Left lung (tissue), 4 donors: ENCODE measurements at regions not wholly inside any gene's neighbourhood (a gene's known extent, or its start where the extent isn't known, plus 50 kb on each side); places are given as distances from the start of the nearest gene placed in this dataset.

ENCODE experiments used
- ATAC-seq: fragments of 200-7000 bp; cut with Tn5 transposase; one replicate; pipeline ENCODE4 v1.9.1; 2020; ENCODE audit warnings: moderate library complexity
- DNase-seq, 4 donors: peaks; one replicate each; pipeline ENCODE4 v3.0.0-alpha.2; 2013 to 2020
- H3K27ac ChIP-seq, 2 donors: fragments of 200-600 bp; sonication (generic) in 1 of 2; one replicate each; pipeline versions ENCODE4 v1.5.0 to v1.8.0; 2020 to 2021
- H3K27me3 ChIP-seq, 2 donors: fragments of 200-600 bp; sonication (generic) in 1 of 2; one replicate each; pipeline versions ENCODE4 v1.5.0 to v1.8.0; 2020 to 2021
- H3K36me3 ChIP-seq, 2 donors: fragments of 200-600 bp; sonication (generic) in 1 of 2; one replicate each; pipeline versions ENCODE4 v1.5.0 to v1.8.0; 2020 to 2021
- H3K4me1 ChIP-seq, 2 donors: fragments of 200-600 bp; one replicate each; pipeline ENCODE4 v1.8.0; 2021
- H3K4me3 ChIP-seq, 2 donors: fragments of 200-600 bp; sonication (generic) in 1 of 2; one replicate each; pipeline versions ENCODE4 v1.5.0 to v1.8.0; 2020 to 2021; ENCODE audit warnings: mild to moderate bottlenecking in 1 of 2
- H3K9me3 ChIP-seq, 2 donors: fragments of 200-600 bp; sonication (generic) in 1 of 2; one replicate each; pipeline versions ENCODE4 v1.5.0 to v1.8.0; 2020 to 2021
- CTCF ChIP-seq, 2 donors: fragments of 200-600 bp; sonication (generic) in 1 of 2; IDR thresholded peaks; one replicate each; pipeline versions ENCODE4 v1.5.0 to v1.8.0; 2021; ENCODE audit warnings: antibody characterized with exemption in 2 of 2
- intact Hi-C, 2 donors: fragments of 100-400 bp; cut with DNase I; formaldehyde crosslinking; loops; one replicate each; pipeline versions ENCODE4 v1.11.2 to v1.14.2; 2022
- donor health status: DM: no; HTN: yes; CAD: no.
- donor health status: DM: no; HTN: no; CAD: no.

- ATAC-seq (no peak), DNase-seq (no peak)
- Histone ChIP-seq H3K27me3 (no peaks in the 10 kb centered on the region), H3K9me3 (peaks cover 0 to 4% of the 10 kb centered on the region in 2 donors), H3K27ac (no peak overlapping the region), H3K4me3 (no peak overlapping the region), H3K4me1 (no peaks in the 10 kb centered on the region), H3K36me3 (no peaks in the 10 kb centered on the region)
- intact Hi-C loops, result no loop called here
- no peak for TF ChIP-seq CTCF (IDR thresholded peaks at IDR 0.05)
These were observed 688.4 kb downstream of the HTR1B start for GRCh38 chr6:76774781-76775384.

GRCh38 chr6:76772951-76773350, 690.3 kb downstream of the HTR1B start:
- ATAC-seq (no peak), DNase-seq (no peak)
- no peak for TF ChIP-seq CTCF (IDR thresholded peaks at IDR 0.05)

GRCh38 chr6:76771059-76771634, 692.1 kb downstream of the HTR1B start:
- DNase-seq (no peak), ATAC-seq (no peak)
- H3K27ac ChIP-seq, result no peak overlapping the region
- H3K36me3 ChIP-seq, result no peaks in the 10 kb centered on the region
- H3K4me3 ChIP-seq, result no peak overlapping the region
- H3K9me3 ChIP-seq, result peaks cover 0 to 4% of the 10 kb centered on the region in 2 donors
- no peaks in the 10 kb centered on the region for H3K27me3 ChIP-seq
- intact Hi-C loops, result no loop called here
- no peak for TF ChIP-seq CTCF (IDR thresholded peaks at IDR 0.05)
- H3K4me1 ChIP-seq, result no peaks in the 10 kb centered on the region

More at GRCh38 chr6:76772951-76773350, 690.3 kb downstream of the HTR1B start:
- Histone ChIP-seq H3K27ac (no peak overlapping the region), H3K9me3 (peaks cover 0 to 4% of the 10 kb centered on the region in 2 donors), H3K27me3 (no peaks in the 10 kb centered on the region), H3K36me3 (no peaks in the 10 kb centered on the region), H3K4me1 (no peaks in the 10 kb centered on the region), H3K4me3 (no peak overlapping the region)
- intact Hi-C loops, result no loop called here

GRCh38 chr6:76770281-76770680, 693.0 kb downstream of the HTR1B start:
- peaks cover 0 to 4% of the 10 kb centered on the region in 2 donors for H3K9me3 ChIP-seq
- H3K27me3 ChIP-seq, result no peaks in the 10 kb centered on the region
- H3K4me1 ChIP-seq, result no peaks in the 10 kb centered on the region
- ATAC-seq, result no peak
- no peak for DNase-seq
- H3K36me3 ChIP-seq, result no peaks in the 10 kb centered on the region
- intact Hi-C loops, result no loop called here
- no peak for TF ChIP-seq CTCF (IDR thresholded peaks at IDR 0.05)
- H3K4me3 ChIP-seq, result no peak overlapping the region
- H3K27ac ChIP-seq, result no peak overlapping the region

GRCh38 chr6:76768556-76768955, 694.7 kb downstream of the HTR1B start:
- Histone ChIP-seq H3K4me1 (no peaks in the 10 kb centered on the region), H3K4me3 (no peak overlapping the region), H3K27ac (no peak overlapping the region), H3K27me3 (no peaks in the 10 kb centered on the region), H3K9me3 (peaks cover 0 to 4% of the 10 kb centered on the region in 2 donors), H3K36me3 (no peaks in the 10 kb centered on the region)
- no peak for DNase-seq
- ATAC-seq, result no peak
- no peak for TF ChIP-seq CTCF (IDR thresholded peaks at IDR 0.05)
- intact Hi-C loops, result no loop called here
